ENCODE measurements at regions not wholly inside any gene's neighbourhood (a gene's known extent, or its start where the extent isn't known, plus 50 kb on each side); places are given as distances from the start of the nearest gene placed in this dataset.

GRCh38 chr22:42322562-42322926 is 52.1 kb upstream of the TCF20 start:
- Histone ChIP-seq H3K9me1 (ENCODE audit: control insufficient read depth, extremely low read depth, insufficient read depth, low read length) (no peaks in the 10 kb centered on the region), H3K4me1 (ENCODE audit: control insufficient read depth, extremely low read depth, insufficient read depth, low read length) (peaks cover 26% of the 10 kb centered on the region)
- no peak for FAIRE-seq

GRCh38 chr22:42321908-42322561 is 51.6 kb upstream of the TCF20 start:
- Histone ChIP-seq H3K9me1 (ENCODE audit: control insufficient read depth, extremely low read depth, insufficient read depth, low read length) (no peaks in the 10 kb centered on the region), H3K79me2 (ENCODE audit: control insufficient read depth, insufficient read depth, low read length) (no peaks in the 10 kb centered on the region), H3K36me3 (ENCODE audit: control insufficient read depth in 2 of 2, extremely low read depth in 1 of 2, insufficient read depth in 2 of 2, low read length in 2 of 2) (no peaks in the 10 kb centered on the region), H3K27ac (ENCODE audit: control insufficient read depth, insufficient read depth, low read length) (peak overlapping the region; percentile 59), H3K27me3 (ENCODE audit: control insufficient read depth, extremely low read depth, insufficient read depth, low read length) (no peaks in the 10 kb centered on the region), H3K9me3 (ENCODE audit: control insufficient read depth, low read depth, low read length) (no peaks in the 10 kb centered on the region), H3K4me3 (ENCODE audit: control insufficient read depth in 2 of 3, extremely low read depth in 1 of 3, insufficient read depth in 2 of 3, low read depth in 1 of 3, low read length in 3 of 3) (no peak overlapping the region), H4K20me1 (ENCODE audit: control insufficient read depth, extremely low read depth, insufficient read depth, low read length) (no peaks in the 10 kb centered on the region), H3K4me2 (ENCODE audit: control insufficient read depth, extremely low read depth, insufficient read depth, low read depth, low read length) (peak overlapping the region; percentile 20), H3K9ac (ENCODE audit: control insufficient read depth, extremely low read depth, insufficient read depth, low read length) (peak overlapping the region; percentile 57), H3K4me1 (ENCODE audit: control insufficient read depth, extremely low read depth, insufficient read depth, low read length) (peaks cover 31% of the 10 kb centered on the region), H2AFZ (ENCODE audit: control insufficient read depth, low read length) (peak overlapping the region; percentile 33)
- FAIRE-seq = peak; percentile 88
- dilution Hi-C loops (cut with MboI; ENCODE audit: extremely low pct_ligation_motif_present, low sequenced_read_pairs) = no loop called here
- TF ChIP-seq EZH2 (IDR thresholded peaks at IDR 0.05; ENCODE audit: low read length) (no peak), CTCF (optimal IDR thresholded peaks at IDR 0.05 in 1 of 3, IDR thresholded peaks at IDR 0.05 in 1 of 3, conservative IDR thresholded peaks at IDR 0.05 in 1 of 3; ENCODE audit: extremely low read depth in 1 of 3, insufficient read depth in 2 of 3, low read length in 3 of 3) (no peak)
- DNase-seq (ENCODE audit: low read depth, low spot score) = no peak

More at GRCh38 chr22:42322562-42322926, 52.1 kb upstream of the TCF20 start:
- Histone ChIP-seq H2AFZ (ENCODE audit: control insufficient read depth, low read length) (no peak overlapping the region), H3K4me2 (ENCODE audit: control insufficient read depth, extremely low read depth, insufficient read depth, low read depth, low read length) (peak overlapping the region; percentile 20), H3K9ac (ENCODE audit: control insufficient read depth, extremely low read depth, insufficient read depth, low read length) (peak overlapping the region; percentile 57), H3K79me2 (ENCODE audit: control insufficient read depth, insufficient read depth, low read length) (no peaks in the 10 kb centered on the region), H4K20me1 (ENCODE audit: control insufficient read depth, extremely low read depth, insufficient read depth, low read length) (no peaks in the 10 kb centered on the region), H3K36me3 (ENCODE audit: control insufficient read depth in 2 of 2, extremely low read depth in 1 of 2, insufficient read depth in 2 of 2, low read length in 2 of 2) (no peaks in the 10 kb centered on the region), H3K27ac (ENCODE audit: control insufficient read depth, insufficient read depth, low read length) (peak overlapping the region; percentile 59), H3K9me3 (ENCODE audit: control insufficient read depth, low read depth, low read length) (no peaks in the 10 kb centered on the region), H3K4me3 (ENCODE audit: control insufficient read depth in 2 of 3, extremely low read depth in 1 of 3, insufficient read depth in 2 of 3, low read depth in 1 of 3, low read length in 3 of 3) (no peak overlapping the region), H3K27me3 (ENCODE audit: control insufficient read depth, extremely low read depth, insufficient read depth, low read length) (no peaks in the 10 kb centered on the region)
- dilution Hi-C loops (cut with MboI; ENCODE audit: extremely low pct_ligation_motif_present, low sequenced_read_pairs) = no loop called here
- TF ChIP-seq CTCF (optimal IDR thresholded peaks at IDR 0.05 in 1 of 3, IDR thresholded peaks at IDR 0.05 in 1 of 3, conservative IDR thresholded peaks at IDR 0.05 in 1 of 3; ENCODE audit: extremely low read depth in 1 of 3, insufficient read depth in 2 of 3, low read length in 3 of 3) (no peak), EZH2 (IDR thresholded peaks at IDR 0.05; ENCODE audit: low read length) (no peak)
- peak; percentile 41 for DNase-seq (ENCODE audit: low read depth, low spot score)
